Midbrain (tissue), 1 donor: ENCODE measurements at regions not wholly inside any gene's neighbourhood (a gene's known extent, or its start where the extent isn't known, plus 50 kb on each side); places are given as distances from the start of the nearest gene placed in this dataset.
"Not testable (repeated sequence)": the region's sequence is repeated elsewhere in the genome, so short reads cannot be mapped to it uniquely, and the experiment has no call there.

Source experiments
- DNase-seq: peaks from one replicate; lab custom pipeline; 2025; lab: John Stamatoyannopoulos, UW

DNA sequence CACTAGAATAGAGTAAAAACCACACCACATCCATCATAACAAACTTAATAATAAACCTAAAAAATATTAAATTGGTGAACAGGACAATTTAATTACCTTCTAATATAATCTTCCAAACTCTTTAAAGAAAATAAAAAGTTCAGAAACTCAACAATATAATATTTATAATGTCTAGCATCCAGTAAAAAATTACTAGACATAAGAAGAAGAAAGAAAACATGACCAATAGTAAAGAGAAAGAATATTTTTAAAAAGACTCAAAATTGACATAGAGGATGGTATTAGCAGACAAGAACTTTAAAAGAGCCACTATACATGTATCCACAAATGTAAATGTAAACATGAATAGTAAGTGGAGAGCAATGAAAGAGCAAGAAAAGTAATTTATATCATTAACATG is 388.4 kb downstream of the TFEC start:
- DNase-seq: no peak

DNA sequence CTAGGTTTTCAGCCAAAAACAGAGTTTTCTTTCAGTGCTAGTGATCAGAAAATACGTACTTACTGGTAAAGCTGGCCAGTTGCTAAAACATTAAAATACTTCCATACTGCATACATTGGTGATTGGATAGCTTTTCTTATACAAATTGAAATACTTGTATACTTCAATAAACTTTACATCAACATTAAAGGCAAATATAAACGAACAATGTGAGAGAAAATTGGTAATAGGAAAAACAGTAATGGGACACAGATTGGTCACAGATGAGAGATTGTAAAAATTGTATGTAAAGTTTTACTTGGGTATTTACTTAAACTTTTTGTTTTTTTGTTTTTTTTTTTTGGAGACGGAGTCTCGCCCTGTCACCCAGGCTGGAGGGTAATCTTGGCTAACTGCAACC is 391.7 kb downstream of the TFEC start:
- no peak for DNase-seq

- no peak for DNase-seq
Observed at GRCh38 chr7:115637128-115637527, 393.4 kb downstream of the TFEC start.

GRCh38 chr7:115635876-115636275 is 394.7 kb downstream of the TFEC start:
- DNase-seq: no peak

DNA sequence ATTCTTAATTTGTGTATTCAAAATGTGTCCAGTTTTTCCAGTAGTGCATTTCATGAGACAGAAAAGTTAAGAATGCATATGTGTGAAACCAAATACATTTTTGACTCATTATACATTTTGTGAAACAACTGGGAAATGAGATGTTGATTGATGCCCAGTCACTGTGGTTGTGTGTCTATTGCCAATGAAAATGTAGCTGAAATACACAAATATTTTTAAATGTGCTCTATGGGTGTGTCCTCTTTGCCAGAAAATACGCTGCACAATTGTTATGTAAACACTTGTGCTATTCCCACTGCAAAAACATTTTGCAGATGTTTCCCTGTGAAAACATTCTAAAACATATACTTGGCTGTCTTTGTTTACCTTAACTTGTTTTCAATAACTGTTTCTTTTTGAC is 395.2 kb downstream of the TFEC start:
- DNase-seq: no peak

GRCh38 chr7:115634633-115635032 is 395.9 kb downstream of the TFEC start:
- DNase-seq: no peak

DNA sequence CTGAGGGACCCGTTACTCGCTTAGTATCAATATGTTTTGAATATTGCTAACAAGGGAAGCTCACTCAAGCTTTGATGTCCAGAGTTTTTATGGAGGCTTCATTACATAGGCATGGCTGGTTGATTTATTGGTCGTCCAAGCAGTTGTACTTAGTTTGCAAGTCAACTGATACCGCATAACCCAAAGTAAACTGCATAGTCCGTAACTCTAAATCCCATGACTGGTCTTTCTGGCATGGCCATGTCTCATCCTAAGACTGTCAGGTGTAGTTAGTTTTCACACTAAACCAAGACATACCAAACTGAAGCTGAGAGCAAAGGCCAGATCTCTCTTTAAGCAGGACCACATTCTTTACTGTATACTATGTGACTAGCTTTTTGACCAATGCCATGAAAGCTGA is 397.9 kb downstream of the TFEC start:
- DNase-seq: no peak

- no peak for DNase-seq
Observed at GRCh38 chr7:115631782-115632181, 398.8 kb downstream of the TFEC start.

DNA sequence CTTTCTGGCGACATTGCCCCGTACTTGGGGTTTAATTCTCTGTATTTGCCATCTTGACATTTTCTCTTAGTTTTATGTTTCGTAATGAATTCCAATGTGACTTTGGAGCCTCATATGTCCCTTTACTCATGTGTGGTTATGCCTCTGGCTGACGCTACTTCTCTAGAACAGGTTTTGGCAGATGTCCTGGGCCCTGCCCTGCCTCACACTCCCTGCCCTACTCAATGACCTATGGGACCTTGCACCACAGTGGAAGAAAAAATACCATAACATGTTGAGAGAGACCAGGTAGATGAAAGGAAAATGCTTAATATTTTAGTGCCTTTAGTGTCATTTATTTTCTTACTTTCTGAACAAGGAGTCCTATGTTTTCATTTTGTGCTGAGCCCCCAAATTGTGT is 400.5 kb downstream of the TFEC start:
- DNase-seq: no peak

DNA sequence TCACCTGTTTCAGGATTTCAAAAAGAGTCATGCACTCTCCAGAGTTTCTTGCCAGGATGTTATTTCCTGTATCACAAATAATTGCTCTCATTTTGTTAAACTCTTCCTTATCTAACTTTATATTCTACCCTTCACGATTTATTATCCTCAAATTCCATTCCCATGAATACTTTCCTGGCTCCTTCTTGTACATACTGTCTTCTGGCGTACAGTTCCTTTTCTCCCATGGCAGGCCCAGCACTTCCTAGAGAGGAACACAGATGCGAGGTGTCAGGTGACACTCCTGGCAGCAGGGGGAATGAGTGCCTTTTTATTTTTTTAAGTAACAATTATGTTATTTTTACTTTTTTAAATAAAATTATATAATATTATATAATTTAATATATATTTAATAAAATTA is 411.9 kb downstream of the TFEC start:
- no peak for DNase-seq

GRCh38 chr7:115613836-115614235 is 416.7 kb downstream of the TFEC start:
- DNase-seq: no peak

DNA sequence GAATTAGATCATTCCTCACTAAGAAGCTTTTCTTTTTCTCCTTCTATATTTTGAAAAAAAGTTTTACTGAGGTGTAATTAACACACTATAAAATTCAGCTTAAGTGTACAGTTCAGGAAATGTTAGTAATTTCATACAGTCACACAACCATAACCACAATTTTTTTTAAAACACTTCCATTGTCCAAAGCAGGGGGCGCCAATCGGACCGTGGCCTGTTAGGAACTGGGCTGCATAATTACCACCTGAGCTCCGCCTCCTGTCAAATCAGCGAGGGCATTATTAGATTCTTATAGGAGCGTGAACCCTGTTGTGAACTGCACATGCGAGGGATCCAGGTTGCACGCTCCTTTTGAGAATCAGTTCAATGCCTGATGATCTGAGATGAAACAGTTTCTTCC is 427.1 kb downstream of the TFEC start:
- no peak for DNase-seq

GRCh38 chr7:115600207-115600606 is 430.4 kb downstream of the TFEC start:
- DNase-seq: no peak

GRCh38 chr7:115599184-115599583 is 431.4 kb downstream of the TFEC start:
- not testable (repeated sequence) for DNase-seq

DNA sequence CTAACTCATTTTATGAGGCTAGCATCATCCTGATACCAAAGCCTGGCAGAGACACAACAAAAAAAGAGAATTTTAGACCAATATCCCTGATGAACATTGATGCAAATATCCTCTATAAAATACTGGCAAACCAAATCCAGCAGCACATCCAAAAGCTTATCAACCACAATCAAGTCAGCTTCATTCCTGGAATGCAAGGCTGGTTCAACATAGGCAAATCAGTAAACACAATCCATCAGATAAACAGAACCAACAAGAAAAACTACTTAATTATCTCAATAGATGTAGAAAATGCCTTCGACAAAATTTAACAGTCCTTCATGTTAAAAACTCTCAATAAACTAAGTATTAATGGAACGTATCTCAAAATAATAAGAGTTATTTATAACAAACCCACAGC is 433.3 kb downstream of the TFEC start:
- DNase-seq: not testable (repeated sequence)

DNA sequence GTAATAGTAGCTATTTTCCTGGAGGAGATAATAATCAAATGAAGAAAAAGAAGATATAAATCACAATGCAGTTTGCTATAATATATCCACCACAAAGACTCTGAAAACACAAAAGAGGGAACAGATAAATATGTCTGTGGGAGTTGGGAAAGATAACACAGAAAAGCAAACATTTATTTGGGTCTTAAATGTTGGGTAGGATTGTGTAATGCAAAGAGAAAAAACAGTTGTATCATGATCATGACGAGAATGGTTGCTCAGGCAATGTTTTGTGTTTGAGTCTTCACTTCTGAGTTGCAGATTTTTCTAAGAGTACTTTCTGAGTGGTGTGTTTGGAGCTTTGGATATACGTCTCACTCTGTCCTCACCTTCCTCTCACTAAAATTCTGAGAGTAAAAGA is 437.5 kb downstream of the TFEC start:
- DNase-seq: no peak

GRCh38 chr7:115585015-115585718 is 445.4 kb downstream of the TFEC start:
- no peak for DNase-seq

DNA sequence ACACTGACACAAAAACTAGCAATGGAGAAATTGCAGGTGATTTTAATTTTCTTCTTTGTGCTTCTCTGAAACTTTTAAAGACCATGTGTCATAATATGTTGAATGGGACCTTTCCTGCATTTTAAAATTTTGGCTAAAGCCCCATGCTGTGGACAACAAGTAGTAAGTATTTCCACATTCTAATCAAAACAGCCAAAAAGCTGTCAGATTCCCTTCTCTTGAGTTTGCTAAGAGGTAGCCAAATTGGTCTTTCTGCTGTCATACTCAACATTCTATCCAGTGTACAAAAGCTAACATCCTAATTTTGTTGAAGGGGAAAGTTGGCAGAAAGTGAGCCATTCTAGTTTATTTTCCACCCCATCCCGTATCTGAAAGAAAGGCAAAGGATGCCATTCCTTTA is 447.6 kb downstream of the TFEC start:
- no peak for DNase-seq

GRCh38 chr7:115578576-115578975 is 452.0 kb downstream of the TFEC start:
- DNase-seq: no peak

GRCh38 chr7:115574681-115575291 is 455.8 kb downstream of the TFEC start:
- no peak for DNase-seq

DNA sequence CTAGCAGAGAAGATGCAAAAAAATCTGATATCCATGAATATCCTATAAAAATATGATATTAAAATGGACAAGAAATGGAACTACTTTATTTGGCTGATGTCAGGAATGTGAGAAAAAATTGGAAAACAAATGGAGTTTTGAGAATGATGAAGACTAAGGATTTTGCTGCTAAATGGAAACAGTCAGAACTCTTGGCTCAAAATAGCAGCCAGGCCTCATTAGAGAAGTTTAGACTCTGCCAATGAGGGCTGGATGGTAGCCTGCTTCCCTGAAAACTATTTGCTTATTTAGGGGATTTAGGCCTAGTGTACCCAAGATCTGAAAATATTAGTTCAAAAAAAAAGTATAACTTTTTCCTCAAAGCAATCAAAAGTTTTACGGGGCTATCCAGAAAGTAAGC is 458.5 kb downstream of the TFEC start:
- peak; percentile 4 for DNase-seq

GRCh38 chr7:115561335-115562110 is 469.0 kb downstream of the TFEC start:
- DNase-seq: no peak

DNA sequence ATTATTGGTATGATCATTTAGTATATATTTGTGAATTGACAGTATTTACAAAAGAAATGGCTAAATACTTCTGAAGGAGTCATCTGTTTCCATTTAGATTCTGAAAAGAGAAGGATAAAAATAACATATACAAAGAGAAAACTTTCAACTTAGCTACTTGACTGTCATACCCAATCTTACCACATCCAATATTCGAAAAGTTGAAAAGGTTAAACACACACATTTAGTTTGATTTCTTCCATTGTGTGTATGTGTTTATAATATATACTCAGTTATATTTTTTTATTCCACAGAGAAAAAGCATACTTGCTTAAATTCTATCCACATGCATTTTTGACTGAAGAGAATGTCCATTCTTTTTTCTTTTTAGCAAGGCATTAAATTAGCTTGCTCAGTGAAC is 470.7 kb downstream of the TFEC start:
- no peak for DNase-seq
